Neural cell (in vitro differentiated cells): ENCODE measurements at regions not wholly inside any gene's neighbourhood (a gene's known extent, or its start where the extent isn't known, plus 50 kb on each side); places are given as distances from the start of the nearest gene placed in this dataset.

ENCODE experiments used
- H2AFZ ChIP-seq: fragments of 200-600, 300-800 bp; sonication (generic), shearing (Covaris generic); 2 replicates; pipeline ENCODE4 v1.6.0; 2014; ENCODE audit warnings: low read depth, mild to moderate bottlenecking, antibody characterized with exemption, low read length, moderate library complexity
- H3F3A ChIP-seq: fragments of 200-600 bp; shearing (Covaris generic); 2 replicates; pipeline ENCODE4 v1.6.1; 2016; ENCODE audit warnings: mild to moderate bottlenecking, moderate library complexity, mixed read lengths, antibody characterized with exemption, low read length; ENCODE audit not compliant: insufficient read depth, poor library complexity, severe bottlenecking
- H3K27ac ChIP-seq: fragments of 200-600, 300-800 bp; sonication (generic), shearing (Covaris generic); 2 replicates; pipeline ENCODE4 v1.5.1; 2014; ENCODE audit warnings: mild to moderate bottlenecking, low read length, moderate library complexity
- H3K27me3 ChIP-seq: fragments of 300-800, 200-600 bp; sonication (generic), shearing (Covaris generic); 2 replicates; pipeline ENCODE4 v1.6.0; 2014; ENCODE audit warnings: mild to moderate bottlenecking, low read depth, low read length, moderate library complexity; ENCODE audit not compliant: insufficient read depth
- H3K36me3 ChIP-seq: fragments of 300-800, 200-600 bp; sonication (generic), shearing (Covaris generic); 2 replicates; pipeline ENCODE4 v1.5.1; 2014; ENCODE audit warnings: mild to moderate bottlenecking, antibody characterized with exemption, low read length, moderate library complexity; ENCODE audit not compliant: insufficient read depth
- H3K4me2 ChIP-seq: fragments of 300-800, 200-600 bp; sonication (generic), shearing (Covaris generic); 2 replicates; pipeline ENCODE4 v1.6.0; 2014; ENCODE audit warnings: mild to moderate bottlenecking, low read length
- H3K4me3 ChIP-seq: fragments of 300-800, 200-600 bp; sonication (generic), shearing (Covaris generic); 2 replicates; pipeline ENCODE4 v1.5.1; 2014; ENCODE audit warnings: mild to moderate bottlenecking, low read length, moderate library complexity
- H3K79me2 ChIP-seq: fragments of 200-600 bp; shearing (Covaris generic); replicated peaks from 2 replicates; pipeline ENCODE4 v1.6.0; 2014; ENCODE audit warnings: mild to moderate bottlenecking, low read length, moderate library complexity; ENCODE audit not compliant: insufficient read depth
- H3K9ac ChIP-seq: fragments of 300-800, 200-600 bp; sonication (generic), shearing (Covaris generic); 2 replicates; pipeline ENCODE4 v1.6.1; 2016; ENCODE audit warnings: mild to moderate bottlenecking, low read length, mixed read lengths
- H3K9me2 ChIP-seq: fragments of 200-600 bp; shearing (Covaris generic); 2 replicates; pipeline ENCODE4 v1.6.1; 2016; ENCODE audit warnings: mild to moderate bottlenecking, low read length, mixed read lengths; ENCODE audit not compliant: insufficient read depth
- H3K9me3 ChIP-seq: fragments of 200-600, 300-800 bp; sonication (generic), shearing (Covaris generic); 2 replicates; pipeline ENCODE4 v1.6.1; 2016; ENCODE audit warnings: mild to moderate bottlenecking, mixed run types, low read length, moderate library complexity, mixed read lengths
- H4K20me1 ChIP-seq: fragments of 200-600 bp; shearing (Covaris generic); 2 replicates; pipeline ENCODE4 v1.6.1; 2016; ENCODE audit warnings: mild to moderate bottlenecking, mixed run types; ENCODE audit not compliant: insufficient read depth
- EP300 ChIP-seq: fragments of 450-650 bp; conservative IDR thresholded peaks from 2 replicates; pipeline ENCODE4 v1.6.1; 2014; ENCODE audit warnings: antibody characterized with exemption, mild to moderate bottlenecking, moderate library complexity; ENCODE audit not compliant: poor library complexity, severe bottlenecking
- EZH2 ChIP-seq: fragments of 200-600, 300-800 bp; shearing (Covaris generic), sonication (generic); IDR thresholded peaks from 2 replicates; pipeline ENCODE4 v1.6.1; 2014; ENCODE audit warnings: antibody characterized with exemption, low read length, borderline replicate concordance, mild to moderate bottlenecking; ENCODE audit not compliant: insufficient read depth, poor library complexity, severe bottlenecking
- MXI1 ChIP-seq: fragments of 450-650 bp; conservative IDR thresholded peaks from 2 replicates; pipeline ENCODE4 v1.6.1; 2014; ENCODE audit warnings: antibody characterized with exemption, mild to moderate bottlenecking; ENCODE audit not compliant: poor library complexity, severe bottlenecking
- POLR2AphosphoS5 ChIP-seq: IDR thresholded peaks from 2 replicates; pipeline ENCODE4 v1.6.1; 2012
- RAD21 ChIP-seq: fragments of 450-650 bp; conservative IDR thresholded peaks from 2 replicates; pipeline ENCODE4 v1.6.1; 2014; ENCODE audit warnings: antibody characterized with exemption, mild to moderate bottlenecking, moderate library complexity
- SMC3 ChIP-seq: fragments of 450-650 bp; conservative IDR thresholded peaks from 2 replicates; pipeline ENCODE4 v1.6.1; 2014; ENCODE audit warnings: antibody characterized with exemption, mild to moderate bottlenecking, moderate library complexity; ENCODE audit not compliant: poor library complexity
- TAF1 ChIP-seq: IDR thresholded peaks from 2 replicates; pipeline ENCODE4 v1.6.1; 2012; ENCODE audit warnings: low read depth
- TF ChIP-seq, protein P1 (sequence below): IDR thresholded peaks from 2 replicates; pipeline ENCODE4 v1.6.1; 2012; ENCODE audit warnings: borderline replicate concordance
- TF ChIP-seq, protein P2 (sequence below): fragments of 450-650 bp; IDR thresholded peaks from 2 replicates; pipeline ENCODE4 v1.5.1; 2014; ENCODE audit warnings: antibody characterized with exemption, mild to moderate bottlenecking, moderate library complexity; ENCODE audit not compliant: poor library complexity, severe bottlenecking

DNA sequence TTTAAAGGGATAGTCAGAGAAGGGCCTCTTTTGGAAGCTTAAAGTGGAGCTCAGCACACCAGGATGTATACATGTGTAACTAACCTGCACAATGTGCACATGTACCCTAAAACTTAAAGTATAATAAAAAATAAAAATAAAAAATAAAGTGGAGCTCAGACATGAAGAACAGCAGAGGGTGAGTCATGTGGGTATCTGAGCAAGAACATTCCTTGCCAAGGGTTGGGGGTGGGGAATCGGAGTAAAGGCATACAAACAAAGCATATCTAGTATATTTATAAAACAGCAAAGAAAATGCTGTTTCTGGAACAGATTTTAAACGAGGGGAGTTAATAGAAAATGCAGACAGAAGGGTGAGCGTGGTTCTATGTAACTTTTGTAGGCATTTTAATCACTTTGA, 562.6 kb upstream of the ANO3 start:
- Histone ChIP-seq H3K4me2 (no peak overlapping the region), H3K4me3 (no peak overlapping the region), H3K9me2 (no peaks in the 10 kb centered on the region), H3F3A (no peaks in the 10 kb centered on the region), H4K20me1 (no peaks in the 10 kb centered on the region), H3K27ac (no peak overlapping the region), H3K36me3 (no peaks in the 10 kb centered on the region), H3K9ac (no peak overlapping the region), H3K9me3 (no peaks in the 10 kb centered on the region), H3K27me3 (no peaks in the 10 kb centered on the region), H3K79me2 (no peaks in the 10 kb centered on the region), H2AFZ (no peak overlapping the region)
- TF ChIP-seq POLR2AphosphoS5 (no peak), EZH2 (no peak), MXI1 (no peak), TAF1 (no peak), RAD21 (no peak), SMC3 (no peak), EP300 (no peak)
- TF ChIP-seq, protein P1, sequence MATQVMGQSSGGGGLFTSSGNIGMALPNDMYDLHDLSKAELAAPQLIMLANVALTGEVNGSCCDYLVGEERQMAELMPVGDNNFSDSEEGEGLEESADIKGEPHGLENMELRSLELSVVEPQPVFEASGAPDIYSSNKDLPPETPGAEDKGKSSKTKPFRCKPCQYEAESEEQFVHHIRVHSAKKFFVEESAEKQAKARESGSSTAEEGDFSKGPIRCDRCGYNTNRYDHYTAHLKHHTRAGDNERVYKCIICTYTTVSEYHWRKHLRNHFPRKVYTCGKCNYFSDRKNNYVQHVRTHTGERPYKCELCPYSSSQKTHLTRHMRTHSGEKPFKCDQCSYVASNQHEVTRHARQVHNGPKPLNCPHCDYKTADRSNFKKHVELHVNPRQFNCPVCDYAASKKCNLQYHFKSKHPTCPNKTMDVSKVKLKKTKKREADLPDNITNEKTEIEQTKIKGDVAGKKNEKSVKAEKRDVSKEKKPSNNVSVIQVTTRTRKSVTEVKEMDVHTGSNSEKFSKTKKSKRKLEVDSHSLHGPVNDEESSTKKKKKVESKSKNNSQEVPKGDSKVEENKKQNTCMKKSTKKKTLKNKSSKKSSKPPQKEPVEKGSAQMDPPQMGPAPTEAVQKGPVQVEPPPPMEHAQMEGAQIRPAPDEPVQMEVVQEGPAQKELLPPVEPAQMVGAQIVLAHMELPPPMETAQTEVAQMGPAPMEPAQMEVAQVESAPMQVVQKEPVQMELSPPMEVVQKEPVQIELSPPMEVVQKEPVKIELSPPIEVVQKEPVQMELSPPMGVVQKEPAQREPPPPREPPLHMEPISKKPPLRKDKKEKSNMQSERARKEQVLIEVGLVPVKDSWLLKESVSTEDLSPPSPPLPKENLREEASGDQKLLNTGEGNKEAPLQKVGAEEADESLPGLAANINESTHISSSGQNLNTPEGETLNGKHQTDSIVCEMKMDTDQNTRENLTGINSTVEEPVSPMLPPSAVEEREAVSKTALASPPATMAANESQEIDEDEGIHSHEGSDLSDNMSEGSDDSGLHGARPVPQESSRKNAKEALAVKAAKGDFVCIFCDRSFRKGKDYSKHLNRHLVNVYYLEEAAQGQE = no peak
- TF ChIP-seq, protein P2, sequence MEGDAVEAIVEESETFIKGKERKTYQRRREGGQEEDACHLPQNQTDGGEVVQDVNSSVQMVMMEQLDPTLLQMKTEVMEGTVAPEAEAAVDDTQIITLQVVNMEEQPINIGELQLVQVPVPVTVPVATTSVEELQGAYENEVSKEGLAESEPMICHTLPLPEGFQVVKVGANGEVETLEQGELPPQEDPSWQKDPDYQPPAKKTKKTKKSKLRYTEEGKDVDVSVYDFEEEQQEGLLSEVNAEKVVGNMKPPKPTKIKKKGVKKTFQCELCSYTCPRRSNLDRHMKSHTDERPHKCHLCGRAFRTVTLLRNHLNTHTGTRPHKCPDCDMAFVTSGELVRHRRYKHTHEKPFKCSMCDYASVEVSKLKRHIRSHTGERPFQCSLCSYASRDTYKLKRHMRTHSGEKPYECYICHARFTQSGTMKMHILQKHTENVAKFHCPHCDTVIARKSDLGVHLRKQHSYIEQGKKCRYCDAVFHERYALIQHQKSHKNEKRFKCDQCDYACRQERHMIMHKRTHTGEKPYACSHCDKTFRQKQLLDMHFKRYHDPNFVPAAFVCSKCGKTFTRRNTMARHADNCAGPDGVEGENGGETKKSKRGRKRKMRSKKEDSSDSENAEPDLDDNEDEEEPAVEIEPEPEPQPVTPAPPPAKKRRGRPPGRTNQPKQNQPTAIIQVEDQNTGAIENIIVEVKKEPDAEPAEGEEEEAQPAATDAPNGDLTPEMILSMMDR = no peak

DNA sequence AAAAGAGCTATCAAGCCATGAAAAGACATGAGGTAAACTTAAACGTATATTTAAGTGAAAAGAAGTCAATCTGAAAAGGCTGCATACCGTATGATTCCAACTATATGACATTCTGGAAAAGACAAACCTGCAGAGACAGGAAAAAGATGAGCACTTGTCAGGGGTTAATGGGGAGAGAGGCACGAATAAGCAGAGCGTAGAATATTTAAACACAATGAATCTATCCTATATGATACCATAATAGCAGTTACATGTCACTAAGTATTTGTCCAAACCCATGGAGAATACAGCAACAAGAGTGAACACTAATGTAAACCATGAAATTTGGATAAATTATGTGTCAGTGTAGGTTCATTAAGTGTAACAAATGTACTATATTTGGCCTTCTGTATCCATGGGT, 560.3 kb upstream of the ANO3 start:
- Histone ChIP-seq H3K4me3 (no peak overlapping the region), H4K20me1 (no peaks in the 10 kb centered on the region), H3K27ac (peak overlapping the region; percentile 62), H2AFZ (no peak overlapping the region), H3K9ac (no peak overlapping the region), H3K79me2 (no peaks in the 10 kb centered on the region), H3K9me3 (no peaks in the 10 kb centered on the region), H3F3A (no peaks in the 10 kb centered on the region), H3K4me2 (no peak overlapping the region), H3K9me2 (no peaks in the 10 kb centered on the region), H3K27me3 (no peaks in the 10 kb centered on the region), H3K36me3 (no peaks in the 10 kb centered on the region)
- TF ChIP-seq RAD21 (no peak), SMC3 (no peak), EP300 (peak; percentile 69)
- TF ChIP-seq, protein P1 = peak; percentile 75
